ENCODE measurements at regions not wholly inside any gene's neighbourhood (a gene's known extent, or its start where the extent isn't known, plus 50 kb on each side); places are given as distances from the start of the nearest gene placed in this dataset.

DNA sequence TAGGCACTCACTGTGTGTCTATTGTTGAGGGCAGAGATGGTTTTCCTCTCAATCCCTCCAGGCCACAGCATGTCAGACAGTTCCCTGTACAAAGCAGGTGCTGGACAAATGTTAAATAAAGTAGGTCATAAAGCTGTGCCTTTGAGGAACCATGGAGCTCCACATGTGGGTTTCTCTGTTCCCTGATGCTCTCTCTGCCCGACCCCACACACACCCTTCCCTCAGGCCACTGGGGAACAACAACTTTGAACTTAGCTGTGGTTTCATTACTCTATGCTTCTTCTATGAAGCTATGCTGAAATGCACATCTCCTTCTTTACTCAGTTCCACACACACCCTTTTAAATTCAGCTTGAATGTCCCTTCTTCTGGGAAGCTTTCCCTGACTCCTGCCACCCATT, 415.3 kb downstream of the HRH4 start:
- TF ChIP-seq, protein P1, sequence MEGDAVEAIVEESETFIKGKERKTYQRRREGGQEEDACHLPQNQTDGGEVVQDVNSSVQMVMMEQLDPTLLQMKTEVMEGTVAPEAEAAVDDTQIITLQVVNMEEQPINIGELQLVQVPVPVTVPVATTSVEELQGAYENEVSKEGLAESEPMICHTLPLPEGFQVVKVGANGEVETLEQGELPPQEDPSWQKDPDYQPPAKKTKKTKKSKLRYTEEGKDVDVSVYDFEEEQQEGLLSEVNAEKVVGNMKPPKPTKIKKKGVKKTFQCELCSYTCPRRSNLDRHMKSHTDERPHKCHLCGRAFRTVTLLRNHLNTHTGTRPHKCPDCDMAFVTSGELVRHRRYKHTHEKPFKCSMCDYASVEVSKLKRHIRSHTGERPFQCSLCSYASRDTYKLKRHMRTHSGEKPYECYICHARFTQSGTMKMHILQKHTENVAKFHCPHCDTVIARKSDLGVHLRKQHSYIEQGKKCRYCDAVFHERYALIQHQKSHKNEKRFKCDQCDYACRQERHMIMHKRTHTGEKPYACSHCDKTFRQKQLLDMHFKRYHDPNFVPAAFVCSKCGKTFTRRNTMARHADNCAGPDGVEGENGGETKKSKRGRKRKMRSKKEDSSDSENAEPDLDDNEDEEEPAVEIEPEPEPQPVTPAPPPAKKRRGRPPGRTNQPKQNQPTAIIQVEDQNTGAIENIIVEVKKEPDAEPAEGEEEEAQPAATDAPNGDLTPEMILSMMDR (IDR thresholded peaks at IDR 0.05; ENCODE audit: control insufficient read depth, extremely low read depth, insufficient read depth) = no peak
- no peak overlapping the region for H3K4me3 ChIP-seq (ENCODE audit: low read depth, low read length)
- no peak for DNase-seq (ENCODE audit: low read depth)

DNA sequence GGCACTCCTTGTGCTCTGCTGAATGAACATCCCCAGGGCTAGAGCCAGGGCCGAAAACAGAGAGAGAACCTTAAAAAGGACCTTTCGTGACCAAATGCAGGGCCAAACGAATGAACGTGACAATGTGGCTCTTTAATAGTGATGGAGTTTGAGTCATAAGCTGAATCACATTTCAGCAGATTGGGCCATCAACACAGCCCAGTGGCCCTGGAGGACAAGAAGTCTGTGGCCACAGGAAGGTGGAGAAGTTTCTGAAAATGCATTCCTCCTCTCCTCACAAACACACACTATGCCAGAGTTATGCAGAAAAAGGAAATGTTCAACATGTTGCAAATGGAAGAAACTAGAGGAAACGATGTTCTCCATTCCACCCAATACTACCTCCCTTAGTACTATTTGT, 415.8 kb downstream of the HRH4 start:
- TF ChIP-seq, protein P1 (IDR thresholded peaks at IDR 0.05; ENCODE audit: control insufficient read depth, extremely low read depth, insufficient read depth) = no peak
- no peak for DNase-seq (ENCODE audit: low read depth)
- no peak overlapping the region for H3K4me3 ChIP-seq (ENCODE audit: low read depth, low read length)

DNA sequence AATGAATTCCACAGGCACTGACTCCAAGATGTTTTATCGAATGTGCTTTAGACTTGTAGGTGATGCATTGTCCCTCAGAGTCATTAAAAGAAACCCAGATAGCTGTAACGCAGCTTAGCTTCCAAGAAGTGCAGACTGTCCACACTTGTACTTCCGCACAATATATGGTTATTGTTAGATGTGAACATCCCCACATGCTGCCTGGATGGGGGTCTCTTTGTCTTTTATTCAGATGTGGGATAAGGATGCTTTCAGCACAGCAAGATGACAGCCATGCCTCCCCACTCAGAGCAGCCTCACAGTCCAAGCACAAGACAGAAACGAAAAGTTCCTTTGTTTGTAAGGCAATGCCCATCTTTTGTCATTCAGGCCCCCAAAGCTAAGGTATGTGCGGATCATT, 416.6 kb downstream of the HRH4 start:
- H3K4me3 ChIP-seq (ENCODE audit: low read depth, low read length) = no peak overlapping the region
- TF ChIP-seq, protein P1 (IDR thresholded peaks at IDR 0.05; ENCODE audit: control insufficient read depth, extremely low read depth, insufficient read depth) = no peak
- DNase-seq (ENCODE audit: low read depth) = no peak

DNA sequence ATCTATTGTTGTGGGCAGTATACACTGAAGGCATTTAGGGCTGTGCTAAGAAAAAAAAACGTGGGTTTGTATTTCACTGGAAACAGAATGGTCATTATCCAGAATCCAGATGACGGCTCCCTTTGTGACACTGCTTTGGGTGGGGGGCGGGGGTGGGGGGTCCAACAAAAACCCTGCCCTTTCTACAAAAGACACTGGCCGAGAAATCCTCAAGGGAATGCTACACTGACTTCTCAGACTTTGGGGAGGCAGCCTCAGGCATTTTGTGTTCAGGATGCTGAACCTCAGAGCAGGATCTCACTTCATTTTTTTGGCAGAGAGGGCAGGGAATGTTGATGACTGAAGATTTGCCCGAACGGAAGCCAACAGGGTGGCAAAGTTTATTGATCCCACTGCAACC, 417.1 kb downstream of the HRH4 start:
- DNase-seq (ENCODE audit: low read depth) = no peak
- TF ChIP-seq, protein P1 (IDR thresholded peaks at IDR 0.05; ENCODE audit: control insufficient read depth, extremely low read depth, insufficient read depth) = no peak
- H3K4me3 ChIP-seq (ENCODE audit: low read depth, low read length) = no peak overlapping the region

DNA sequence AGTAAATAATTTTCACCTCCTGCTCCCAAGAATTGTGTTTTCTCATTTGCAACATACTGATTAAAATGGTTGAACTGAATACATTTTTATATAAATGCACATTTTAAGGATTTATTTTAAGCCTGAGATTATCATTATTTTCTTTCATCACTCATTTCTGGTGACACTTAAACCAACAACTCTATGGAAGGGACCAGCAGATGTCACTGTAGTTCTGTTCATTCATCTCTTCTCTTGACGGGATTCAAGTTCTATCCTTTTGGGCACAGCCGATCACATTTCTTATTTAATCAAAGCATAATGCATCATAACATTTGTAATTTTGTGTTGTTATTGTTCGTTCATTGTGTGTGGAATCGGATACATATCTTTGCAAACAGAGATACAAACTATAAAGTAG, 417.9 kb downstream of the HRH4 start:
- H3K4me3 ChIP-seq (ENCODE audit: low read depth, low read length) = no peak overlapping the region
- DNase-seq (ENCODE audit: low read depth) = peak; percentile 34
- TF ChIP-seq, protein P1 (IDR thresholded peaks at IDR 0.05; ENCODE audit: control insufficient read depth, extremely low read depth, insufficient read depth) = peak; percentile 70

DNA sequence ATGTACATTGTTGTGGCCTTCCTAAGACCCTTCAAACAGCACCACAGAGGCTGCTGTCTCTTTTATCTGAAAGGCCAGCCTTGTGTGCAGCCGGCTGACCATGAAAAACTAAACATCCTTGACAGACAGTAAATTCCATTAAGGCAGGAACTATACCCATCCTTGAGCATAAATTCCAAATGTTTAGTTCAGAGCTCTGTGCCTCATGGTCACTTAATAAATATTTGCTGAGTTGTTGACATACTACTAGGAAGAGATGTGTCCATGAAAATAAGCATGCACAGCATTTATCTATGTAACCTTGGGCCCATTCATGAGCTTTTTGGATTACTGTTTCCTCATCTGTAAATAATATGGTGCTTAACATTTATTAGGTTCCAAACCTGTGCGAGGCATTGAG, 424.8 kb downstream of the HRH4 start:
- no peak overlapping the region for H3K4me3 ChIP-seq (ENCODE audit: low read depth, low read length)
- no peak for DNase-seq (ENCODE audit: low read depth)
- TF ChIP-seq, protein P1 (IDR thresholded peaks at IDR 0.05; ENCODE audit: control insufficient read depth, extremely low read depth, insufficient read depth) = no peak

DNA sequence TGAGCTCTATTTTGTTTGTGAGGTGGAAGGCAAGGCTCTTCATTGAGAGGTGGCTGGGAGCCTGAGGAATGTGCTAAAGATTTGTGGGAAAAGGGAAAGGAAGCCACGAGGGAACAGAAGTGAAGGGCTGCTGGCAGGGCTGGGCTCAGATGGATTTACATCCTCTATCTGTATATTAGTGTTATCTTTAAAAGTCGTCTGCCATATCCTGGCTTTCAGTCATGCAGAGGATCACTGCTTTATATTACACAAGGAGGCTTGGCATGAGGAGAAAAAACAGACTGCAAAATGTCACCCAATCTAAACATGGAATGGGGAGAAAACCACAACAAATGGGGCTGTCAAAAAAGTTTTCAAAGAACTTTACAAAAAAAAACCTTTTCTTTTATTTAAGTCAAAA, 434.4 kb downstream of the HRH4 start:
- DNase-seq (ENCODE audit: low read depth) = no peak
- TF ChIP-seq, protein P1 (IDR thresholded peaks at IDR 0.05; ENCODE audit: control insufficient read depth, extremely low read depth, insufficient read depth) = no peak
- H3K4me3 ChIP-seq (ENCODE audit: low read depth, low read length) = no peak overlapping the region
